GM18502 (cell line): ENCODE measurements at regions not wholly inside any gene's neighbourhood (a gene's known extent, or its start where the extent isn't known, plus 50 kb on each side); places are given as distances from the start of the nearest gene placed in this dataset.

ENCODE experiments used
- ATAC-seq: cut with Tn5 transposase; IDR thresholded peaks from one replicate; pipeline ENCODE4 v1.9.1; 2021; ENCODE audit warnings: mild to moderate bottlenecking; ENCODE audit not compliant: unreplicated experiment, poor library complexity

DNA sequence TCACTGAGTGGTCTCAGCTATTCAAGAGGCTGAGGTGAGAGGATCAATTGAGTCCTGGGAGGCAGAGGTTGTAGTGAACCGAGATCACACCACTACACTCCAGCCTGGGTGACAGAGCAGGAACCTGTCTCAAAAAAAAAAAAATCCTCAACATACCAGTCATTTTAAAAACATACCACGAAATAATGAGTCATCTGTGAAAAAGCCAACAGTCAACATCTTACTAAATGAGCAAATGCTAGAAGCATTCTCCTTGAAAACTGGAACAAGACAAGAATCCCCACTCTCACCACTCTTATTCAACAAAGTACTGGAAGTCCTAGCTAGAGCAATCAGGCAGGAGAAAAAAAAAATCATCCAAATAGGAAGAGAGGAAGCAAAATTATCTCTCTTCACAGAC lies 104.0 kb upstream of the ARHGEF9 start:
- no peak for ATAC-seq

DNA sequence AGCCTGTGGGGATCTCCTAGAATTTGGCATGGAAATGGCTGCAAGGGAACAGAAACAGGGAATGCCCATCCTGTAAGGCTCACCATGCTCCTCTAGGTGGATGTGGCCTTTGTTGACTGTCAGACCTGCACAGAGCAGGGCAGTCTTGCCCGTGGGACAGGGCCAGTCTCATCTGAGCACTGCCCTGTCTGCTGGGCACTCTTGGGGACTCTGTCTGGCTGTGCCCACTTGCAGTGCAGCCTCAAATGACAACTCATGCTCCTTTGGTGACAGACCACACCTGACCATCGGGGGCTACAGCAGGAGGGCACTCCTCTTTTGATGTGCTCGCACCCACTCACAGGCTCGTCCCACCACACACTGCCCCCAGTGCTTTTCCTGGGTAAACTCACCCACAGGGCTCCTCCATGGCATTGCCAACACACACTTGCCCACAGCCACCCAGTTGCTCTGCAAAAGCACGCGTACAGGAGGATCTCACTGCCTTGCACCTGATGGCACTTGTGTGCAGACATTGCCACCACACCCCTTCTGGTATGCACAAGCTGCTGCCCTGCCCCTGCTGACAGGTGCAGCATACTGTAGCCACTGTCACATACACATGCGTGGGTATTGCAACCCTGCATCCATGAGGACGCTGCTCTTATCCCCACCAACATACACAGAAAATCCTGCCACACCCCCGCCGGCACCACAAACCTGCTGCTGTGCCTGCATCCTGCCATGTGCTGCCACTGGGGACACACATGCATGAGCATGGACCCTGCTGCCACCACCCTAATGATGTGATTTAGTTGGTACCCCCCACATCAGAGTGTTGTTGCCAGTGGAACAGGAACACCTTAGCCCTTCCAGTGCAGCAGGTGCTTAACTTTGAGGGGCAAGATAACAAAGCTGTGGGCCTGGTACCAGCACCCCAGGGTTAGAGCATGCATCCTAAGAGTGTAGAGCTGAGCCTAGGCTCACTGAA lies 100.1 kb upstream of the ARHGEF9 start:
- no peak for ATAC-seq

DNA sequence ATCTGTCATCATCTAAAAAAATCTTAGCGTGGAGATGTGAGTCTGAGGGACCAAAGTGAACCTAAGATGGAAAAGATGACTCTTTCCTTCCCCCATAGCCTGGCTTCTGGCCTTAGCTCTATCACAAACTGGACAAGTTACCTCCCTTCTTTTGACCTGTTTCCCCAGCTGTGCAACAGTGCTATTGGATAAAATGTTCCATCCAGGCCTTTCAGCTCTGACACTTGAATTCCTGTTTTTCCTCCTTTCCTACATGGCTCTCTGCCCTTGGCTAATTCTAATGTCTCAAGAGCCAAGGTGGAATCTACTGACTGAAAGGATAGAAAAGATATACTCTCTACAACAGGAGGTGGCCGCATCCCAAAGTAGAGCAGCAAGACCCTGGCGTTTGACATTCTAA lies 84.5 kb upstream of the ARHGEF9 start:
- ATAC-seq: no peak

DNA sequence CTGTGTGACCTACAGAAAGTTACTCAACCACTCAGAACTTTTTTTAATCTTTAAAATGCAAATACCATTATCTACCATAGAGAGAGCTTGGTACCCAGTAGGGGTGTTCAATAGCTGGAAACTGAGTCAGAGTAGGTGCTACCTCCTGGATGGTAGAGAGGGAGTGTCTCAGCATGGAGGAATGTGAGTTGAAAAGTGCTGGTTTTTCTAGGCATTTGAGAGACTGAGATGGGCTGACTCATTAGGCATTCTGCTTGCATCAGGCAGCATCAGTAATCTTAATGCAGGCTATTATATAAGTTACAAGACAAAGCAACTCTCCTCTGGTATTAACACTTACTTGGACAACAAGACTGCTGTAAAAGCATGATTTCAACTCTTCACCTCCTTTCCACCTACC lies 70.9 kb upstream of the ARHGEF9 start:
- no peak for ATAC-seq

DNA sequence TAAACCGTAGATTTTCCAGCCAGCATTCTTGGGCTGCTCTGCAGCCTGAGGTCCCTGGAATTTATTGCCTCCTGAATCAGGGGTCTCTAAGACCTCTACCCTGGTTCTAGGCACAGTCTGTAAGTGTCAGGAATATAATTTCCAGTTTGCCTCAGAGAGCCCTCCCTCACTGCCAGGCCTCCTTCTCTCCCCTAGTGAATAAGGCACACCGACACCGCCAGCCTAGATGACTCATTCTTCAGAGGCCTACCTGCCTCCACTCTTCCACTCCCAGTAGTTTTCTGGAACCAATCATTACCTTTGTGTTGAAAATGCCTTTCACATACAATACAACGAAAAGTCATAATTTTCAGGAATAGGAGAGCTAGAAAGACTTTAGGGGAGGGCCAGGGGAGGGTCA lies 50.3 kb upstream of the ARHGEF9 start:
- no peak for ATAC-seq
